Stimulated activated naive CD8-positive, alpha-beta T cell treated with anti-CD3 and anti-CD28 coated beads, Interleukin-15, Interleukin-2, amounts not matched to agents 100 ng/mL and 50 ng/mL, for 24 hours (primary cell): ENCODE measurements at regions not wholly inside any gene's neighbourhood (a gene's known extent, or its start where the extent isn't known, plus 50 kb on each side); places are given as distances from the start of the nearest gene placed in this dataset.

Experiments
- H3K27ac Mint-ChIP-seq: one replicate; pipeline ENCODE4 v1.8.0; 2021; ENCODE audit warnings: mild to moderate bottlenecking, mixed read lengths
- H3K27me3 Mint-ChIP-seq: one replicate; pipeline ENCODE4 v1.8.0; 2021; ENCODE audit warnings: mixed read lengths
- H3K36me3 Mint-ChIP-seq: one replicate; pipeline ENCODE4 v1.8.0; 2021; ENCODE audit warnings: low read depth, mixed read lengths
- H3K4me1 Mint-ChIP-seq: one replicate; pipeline ENCODE4 v1.8.0; 2021; ENCODE audit warnings: low read depth, mixed read lengths
- H3K4me3 Mint-ChIP-seq: one replicate; pipeline ENCODE4 v1.8.0; 2021; ENCODE audit warnings: mild to moderate bottlenecking, mixed read lengths
- H3K9me3 Mint-ChIP-seq: one replicate; pipeline ENCODE4 v1.8.0; 2021; ENCODE audit warnings: mixed read lengths

DNA sequence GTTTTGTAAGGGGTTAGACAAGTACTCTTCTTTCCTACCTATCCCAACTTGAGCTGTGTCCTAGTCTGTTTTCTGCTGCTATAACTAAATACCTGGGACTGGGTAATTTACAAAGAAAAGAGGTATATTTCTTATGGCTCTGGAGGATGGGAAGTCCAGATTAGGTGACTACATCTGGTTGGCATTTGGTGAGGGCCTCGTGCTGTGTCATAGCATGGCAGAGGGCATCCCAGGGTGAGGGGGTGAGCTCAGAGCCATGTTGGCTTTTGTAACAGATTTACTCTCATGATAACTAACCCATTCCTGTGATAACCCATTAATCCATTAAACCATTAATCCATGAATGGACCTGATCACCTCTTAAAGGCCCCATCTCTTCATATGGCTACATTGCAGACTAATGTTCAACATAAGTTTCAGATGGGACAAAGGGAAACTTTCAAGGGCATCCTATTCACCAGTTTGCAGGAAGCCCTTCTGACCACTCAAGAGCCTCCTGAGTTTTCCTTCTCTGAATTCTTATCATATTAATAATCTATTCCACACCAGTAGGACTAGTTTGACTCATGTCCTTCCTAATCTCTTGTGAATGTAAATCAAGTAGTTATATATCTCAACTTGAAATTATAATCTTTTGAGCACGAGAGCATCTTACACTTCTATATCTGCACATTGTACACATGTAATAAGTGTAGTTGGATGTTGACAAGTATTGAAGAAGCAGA is 185.7 kb upstream of the ZPLD1 start:
- Mint-ChIP-seq H3K4me3 (no peak overlapping the region), H3K9me3 (no peaks in the 10 kb centered on the region), H3K27me3 (peaks cover 16% of the 10 kb centered on the region), H3K4me1 (no peaks in the 10 kb centered on the region), H3K36me3 (no peaks in the 10 kb centered on the region), H3K27ac (no peak overlapping the region)

DNA sequence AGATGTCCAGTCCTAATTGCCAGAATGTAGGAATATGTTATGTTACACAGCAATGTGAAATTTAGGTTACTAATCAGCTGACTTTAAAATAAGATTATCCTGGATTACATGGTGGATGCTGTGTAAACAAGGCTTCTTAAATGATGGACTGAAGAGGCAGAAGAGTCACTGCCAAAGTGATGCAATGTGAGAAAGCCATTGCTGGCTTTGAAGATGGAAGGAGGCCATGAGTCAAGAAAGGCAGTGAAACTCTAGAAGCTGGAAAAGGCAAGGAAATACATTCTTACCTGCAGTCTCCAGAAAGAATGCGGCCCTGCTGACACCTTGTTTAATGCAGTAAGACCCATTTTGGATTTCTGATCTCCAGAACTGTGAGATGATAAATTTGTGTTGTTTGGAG is 179.1 kb upstream of the ZPLD1 start:
- Mint-ChIP-seq H3K4me3 (no peak overlapping the region), H3K4me1 (peaks cover 5% of the 10 kb centered on the region), H3K9me3 (no peaks in the 10 kb centered on the region), H3K36me3 (no peaks in the 10 kb centered on the region), H3K27me3 (peaks cover 18% of the 10 kb centered on the region), H3K27ac (no peak overlapping the region)

GRCh38 chr3:102258666-102259227 is 176.1 kb upstream of the ZPLD1 start:
- Mint-ChIP-seq H3K36me3 (no peaks in the 10 kb centered on the region), H3K4me3 (no peak overlapping the region), H3K27ac (no peak overlapping the region), H3K9me3 (no peaks in the 10 kb centered on the region), H3K27me3 (peaks cover 12% of the 10 kb centered on the region), H3K4me1 (peaks cover 5% of the 10 kb centered on the region)

DNA sequence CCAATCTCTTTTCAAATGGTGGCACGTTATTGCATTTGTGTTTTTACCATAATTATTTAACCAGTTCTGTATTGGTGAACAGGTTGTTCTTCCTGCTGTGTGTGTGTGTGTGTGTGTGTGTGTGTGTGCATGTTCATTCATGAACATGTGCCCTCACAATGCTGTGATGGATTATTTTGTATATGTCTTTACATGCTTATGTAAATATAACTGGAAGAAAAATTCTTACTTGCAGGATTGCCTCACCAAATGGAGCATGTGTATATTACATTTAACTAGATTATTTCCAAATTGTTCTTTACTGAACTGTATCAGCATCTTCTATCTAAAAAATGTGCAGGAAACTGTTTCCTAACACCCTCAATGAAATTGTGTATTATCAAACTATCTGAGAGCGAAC is 175.2 kb upstream of the ZPLD1 start:
- H3K4me1 Mint-ChIP-seq = peaks cover 5% of the 10 kb centered on the region
- H3K4me3 Mint-ChIP-seq = no peak overlapping the region
- no peaks in the 10 kb centered on the region for H3K9me3 Mint-ChIP-seq
- H3K27me3 Mint-ChIP-seq = peaks cover 8% of the 10 kb centered on the region
- no peaks in the 10 kb centered on the region for H3K36me3 Mint-ChIP-seq
- no peak overlapping the region for H3K27ac Mint-ChIP-seq

DNA sequence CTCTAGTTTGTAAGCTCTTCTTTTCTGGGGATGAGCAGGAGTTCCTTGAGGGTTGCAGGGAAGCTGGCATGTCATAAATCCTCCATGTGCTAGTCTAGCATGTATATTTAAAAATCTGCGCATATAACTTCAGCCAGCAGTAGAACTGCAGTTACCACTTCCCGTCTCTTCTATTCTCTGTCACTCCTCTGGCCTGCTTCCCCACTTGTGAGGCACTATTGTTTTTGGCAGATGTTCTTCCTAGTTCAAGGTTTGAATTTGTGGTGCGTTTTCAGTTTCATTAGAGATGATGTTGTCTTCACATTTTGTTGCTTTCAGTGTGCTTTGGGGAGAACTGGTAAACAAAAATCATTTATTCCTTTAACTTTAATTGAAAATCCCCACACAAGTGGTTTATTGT is 169.1 kb upstream of the ZPLD1 start:
- H3K4me1 Mint-ChIP-seq = no peaks in the 10 kb centered on the region
- no peaks in the 10 kb centered on the region for H3K36me3 Mint-ChIP-seq
- H3K27me3 Mint-ChIP-seq = peaks cover 8% of the 10 kb centered on the region
- H3K27ac Mint-ChIP-seq = no peak overlapping the region
- no peak overlapping the region for H3K4me3 Mint-ChIP-seq
- no peaks in the 10 kb centered on the region for H3K9me3 Mint-ChIP-seq

DNA sequence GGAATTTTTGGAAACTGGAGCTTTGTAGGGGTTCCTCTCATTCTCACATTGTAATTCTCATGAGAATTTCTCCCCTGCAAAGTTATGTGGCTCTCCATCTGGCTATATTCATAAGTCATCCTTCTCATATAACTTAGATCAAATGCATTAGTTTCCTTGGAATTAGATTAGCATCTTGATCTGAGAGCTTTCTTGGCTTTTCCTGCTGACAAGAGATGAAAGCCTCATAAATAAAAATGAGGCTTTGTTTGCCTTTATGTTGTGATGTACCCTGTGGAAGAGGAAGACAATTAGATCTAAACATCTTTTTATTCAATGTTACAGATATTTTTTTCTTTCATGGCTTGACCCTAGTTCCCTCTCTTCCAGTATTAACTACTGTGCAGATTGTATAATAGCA is 165.4 kb upstream of the ZPLD1 start:
- no peaks in the 10 kb centered on the region for H3K4me1 Mint-ChIP-seq
- H3K36me3 Mint-ChIP-seq = no peaks in the 10 kb centered on the region
- H3K4me3 Mint-ChIP-seq = no peak overlapping the region
- peaks cover 3% of the 10 kb centered on the region for H3K27me3 Mint-ChIP-seq
- no peak overlapping the region for H3K27ac Mint-ChIP-seq
- no peaks in the 10 kb centered on the region for H3K9me3 Mint-ChIP-seq

DNA sequence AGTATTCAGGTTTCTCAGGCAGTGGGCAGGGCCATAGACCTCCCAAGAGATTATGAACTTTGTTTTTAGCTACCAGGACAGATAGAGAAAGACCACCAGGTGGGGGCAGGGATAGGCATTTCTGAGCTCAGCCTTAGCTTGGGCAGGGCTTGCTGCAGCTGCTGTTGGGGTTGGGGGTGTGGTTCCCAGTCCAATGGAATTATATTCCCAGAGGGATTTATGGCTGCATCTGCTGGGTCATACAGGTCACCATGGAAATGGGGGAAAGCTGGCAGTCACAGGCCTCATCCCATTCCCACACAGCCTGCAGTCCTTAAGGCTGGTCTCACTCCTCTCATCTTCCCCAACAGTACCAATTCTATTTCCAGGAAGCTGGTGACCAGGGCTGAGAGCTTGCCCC is 144.6 kb upstream of the ZPLD1 start:
- no peaks in the 10 kb centered on the region for H3K36me3 Mint-ChIP-seq
- H3K9me3 Mint-ChIP-seq = no peaks in the 10 kb centered on the region
- H3K27me3 Mint-ChIP-seq = peaks cover 26% of the 10 kb centered on the region
- H3K27ac Mint-ChIP-seq = no peak overlapping the region
- H3K4me1 Mint-ChIP-seq = no peaks in the 10 kb centered on the region
- H3K4me3 Mint-ChIP-seq = no peak overlapping the region

DNA sequence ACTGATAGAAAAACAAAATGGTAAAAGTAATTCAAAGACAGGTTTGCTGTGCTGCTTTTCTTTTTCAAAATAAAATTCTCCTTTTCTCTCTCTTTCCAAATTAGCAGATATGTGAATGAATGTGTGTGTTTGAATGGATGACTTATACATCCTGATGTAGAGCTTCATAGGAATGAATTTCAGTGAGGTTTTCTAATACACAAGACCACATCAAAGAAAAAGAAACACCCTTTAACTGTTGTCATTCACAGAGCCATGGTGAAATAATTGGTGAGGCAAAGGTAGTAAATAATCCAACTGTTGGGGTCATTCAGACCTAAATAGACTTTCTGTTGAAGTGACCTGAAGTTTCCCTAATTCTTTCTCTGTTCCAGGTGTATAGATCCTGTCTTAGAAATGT is 139.1 kb upstream of the ZPLD1 start:
- Mint-ChIP-seq H3K4me3 (no peak overlapping the region), H3K27ac (no peak overlapping the region), H3K27me3 (peaks cover 23% of the 10 kb centered on the region), H3K9me3 (no peaks in the 10 kb centered on the region), H3K4me1 (no peaks in the 10 kb centered on the region), H3K36me3 (no peaks in the 10 kb centered on the region)

DNA sequence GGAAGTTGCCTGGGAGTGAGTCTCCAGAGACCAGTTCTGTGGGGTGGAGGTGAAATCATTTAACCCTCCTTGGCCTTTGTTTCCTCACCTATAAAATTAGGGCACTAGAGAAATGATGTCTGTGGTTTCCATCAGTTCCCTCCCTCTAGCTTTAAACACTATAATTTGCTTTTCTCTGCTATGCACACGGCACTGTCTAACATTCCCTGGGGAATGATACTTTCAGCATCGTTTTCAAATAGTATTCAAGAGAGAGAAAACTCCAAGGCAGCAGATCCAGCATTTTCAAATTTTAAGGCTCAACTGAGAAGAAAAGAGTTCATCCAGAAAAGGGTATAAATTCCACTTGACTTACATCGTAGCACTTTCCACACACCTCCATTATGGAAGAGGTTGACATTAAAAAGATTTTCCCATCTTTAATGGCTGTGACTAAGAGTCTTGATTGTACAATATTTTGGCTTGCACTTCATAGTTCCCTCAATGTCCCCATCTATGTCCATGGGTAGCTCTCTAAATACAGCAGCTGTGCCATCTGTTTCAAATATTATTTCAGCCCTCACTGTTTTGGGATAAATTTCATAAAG is 137.7 kb upstream of the ZPLD1 start:
- H3K36me3 Mint-ChIP-seq = no peaks in the 10 kb centered on the region
- no peaks in the 10 kb centered on the region for H3K4me1 Mint-ChIP-seq
- no peak overlapping the region for H3K27ac Mint-ChIP-seq
- peaks cover 24% of the 10 kb centered on the region for H3K27me3 Mint-ChIP-seq
- no peaks in the 10 kb centered on the region for H3K9me3 Mint-ChIP-seq
- no peak overlapping the region for H3K4me3 Mint-ChIP-seq

DNA sequence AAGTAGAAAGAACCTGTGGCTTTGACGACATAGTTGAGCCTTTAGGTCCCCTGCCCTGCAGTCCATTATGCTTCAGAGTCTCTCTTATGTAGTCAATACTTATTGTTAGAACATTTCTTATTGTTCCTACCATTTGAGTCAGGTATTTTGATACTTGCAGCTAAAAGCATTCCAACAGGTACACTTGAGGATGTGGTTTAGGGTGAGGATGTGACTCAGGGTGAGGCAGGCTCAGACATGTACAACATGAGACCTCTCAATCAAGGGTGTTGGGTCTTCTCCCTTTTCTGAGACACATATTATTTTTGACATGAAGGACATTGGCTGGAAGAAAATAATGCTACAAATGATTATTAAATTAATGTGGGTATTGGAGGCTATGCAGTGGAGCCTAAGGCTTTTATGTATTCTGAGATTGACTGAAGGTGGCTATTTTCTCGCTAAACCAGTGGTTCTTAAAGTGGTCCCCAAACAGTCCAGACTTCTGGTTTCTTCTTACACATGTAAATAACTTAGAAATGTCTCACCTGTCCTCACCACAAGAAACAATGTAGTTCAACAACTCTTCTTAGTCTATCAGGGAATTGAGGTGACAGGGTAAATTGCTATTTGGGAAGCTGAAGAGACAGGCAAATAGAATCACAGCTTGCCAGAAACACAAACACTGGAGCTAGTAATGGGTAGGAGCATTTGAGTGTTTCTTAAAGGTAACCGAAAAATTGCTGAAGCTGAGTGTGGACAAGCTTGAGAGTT is 135.5 kb upstream of the ZPLD1 start:
- Mint-ChIP-seq H3K4me3 (no peak overlapping the region), H3K27ac (no peak overlapping the region), H3K9me3 (no peaks in the 10 kb centered on the region), H3K36me3 (no peaks in the 10 kb centered on the region), H3K4me1 (no peaks in the 10 kb centered on the region), H3K27me3 (peaks cover 25% of the 10 kb centered on the region)

GRCh38 chr3:102301155-102301880 is 133.5 kb upstream of the ZPLD1 start:
- Mint-ChIP-seq H3K36me3 (no peaks in the 10 kb centered on the region), H3K4me3 (no peak overlapping the region), H3K4me1 (no peaks in the 10 kb centered on the region), H3K27ac (no peak overlapping the region), H3K9me3 (no peaks in the 10 kb centered on the region), H3K27me3 (peaks cover 24% of the 10 kb centered on the region)

- no peak overlapping the region for H3K27ac Mint-ChIP-seq
- H3K36me3 Mint-ChIP-seq = no peaks in the 10 kb centered on the region
- H3K9me3 Mint-ChIP-seq = no peaks in the 10 kb centered on the region
- H3K27me3 Mint-ChIP-seq = peaks cover 17% of the 10 kb centered on the region
- no peak overlapping the region for H3K4me3 Mint-ChIP-seq
- no peaks in the 10 kb centered on the region for H3K4me1 Mint-ChIP-seq
Observed at GRCh38 chr3:102302020-102302419, 132.8 kb upstream of the ZPLD1 start.

DNA sequence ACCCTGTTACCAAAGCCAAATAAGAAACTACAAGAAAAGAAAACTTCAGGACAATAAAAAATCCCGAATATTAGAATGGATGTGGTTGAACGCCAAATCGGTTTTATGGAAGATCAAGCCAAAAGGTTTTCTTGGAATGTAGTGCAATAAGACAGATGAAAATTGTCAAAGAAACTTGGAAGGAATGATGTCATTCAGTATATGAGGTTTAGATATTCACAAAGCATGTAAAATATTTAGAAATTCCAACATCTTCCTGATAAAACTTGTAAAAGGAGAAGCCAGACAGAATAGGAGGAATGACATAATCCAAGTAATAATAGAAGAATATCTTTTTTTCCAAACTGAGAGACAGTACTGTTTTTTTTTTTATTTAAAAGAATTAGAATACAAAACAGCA is 130.3 kb upstream of the ZPLD1 start:
- H3K9me3 Mint-ChIP-seq = no peaks in the 10 kb centered on the region
- no peak overlapping the region for H3K4me3 Mint-ChIP-seq
- H3K36me3 Mint-ChIP-seq = no peaks in the 10 kb centered on the region
- no peaks in the 10 kb centered on the region for H3K4me1 Mint-ChIP-seq
- H3K27me3 Mint-ChIP-seq = peaks cover 18% of the 10 kb centered on the region
- no peak overlapping the region for H3K27ac Mint-ChIP-seq

DNA sequence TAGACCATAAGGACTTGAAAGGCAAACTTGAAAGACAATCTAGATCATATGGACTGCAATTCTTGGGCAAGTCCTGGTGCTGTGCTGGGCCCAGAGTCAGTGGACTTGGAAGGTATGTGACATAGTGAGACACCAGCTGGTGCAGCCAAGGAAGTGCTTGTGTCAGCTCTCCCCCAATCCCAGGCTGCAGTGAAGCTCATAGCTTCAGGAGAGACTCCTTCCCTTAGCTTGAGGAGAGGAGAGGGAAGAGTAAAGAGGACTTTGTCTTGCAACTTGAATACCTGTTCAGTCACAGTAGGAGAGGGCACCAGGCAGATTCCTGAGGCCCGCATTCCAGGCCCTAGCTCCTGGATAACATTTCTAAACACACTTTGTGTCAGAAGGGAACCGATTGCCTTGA is 127.4 kb upstream of the ZPLD1 start:
- Mint-ChIP-seq H3K4me1 (no peaks in the 10 kb centered on the region), H3K27ac (no peak overlapping the region), H3K27me3 (peaks cover 18% of the 10 kb centered on the region), H3K9me3 (no peaks in the 10 kb centered on the region), H3K36me3 (no peaks in the 10 kb centered on the region), H3K4me3 (no peak overlapping the region)

GRCh38 chr3:102329066-102329465 is 105.7 kb upstream of the ZPLD1 start:
- no peak overlapping the region for H3K4me3 Mint-ChIP-seq
- no peaks in the 10 kb centered on the region for H3K4me1 Mint-ChIP-seq
- no peak overlapping the region for H3K27ac Mint-ChIP-seq
- peaks cover 5% of the 10 kb centered on the region for H3K27me3 Mint-ChIP-seq
- H3K9me3 Mint-ChIP-seq = no peaks in the 10 kb centered on the region
- H3K36me3 Mint-ChIP-seq = no peaks in the 10 kb centered on the region
